Tibial nerve (tissue), 3 donors: ENCODE measurements at regions not wholly inside any gene's neighbourhood (a gene's known extent, or its start where the extent isn't known, plus 50 kb on each side); places are given as distances from the start of the nearest gene placed in this dataset.

Experiments
- POLR2A ChIP-seq, 2 donors: fragments of 450-650 bp; IDR thresholded peaks; one replicate each; pipeline ENCODE4 v1.6.1; 2017; ENCODE audit warnings: antibody characterized with exemption in 2 of 2, mild to moderate bottlenecking in 2 of 2, moderate library complexity in 2 of 2
- TF ChIP-seq, protein P1 (sequence below), 5 experiments: fragments of 200-600 bp in 3 of 5; fragments of 450-650 bp in 2 of 5; sonication (generic) in 3 of 5; IDR thresholded peaks; one replicate each; pipeline ENCODE4 v1.5.1; 2016 to 2019; ENCODE audit warnings: antibody characterized with exemption in 5 of 5, mild to moderate bottlenecking in 3 of 5, moderate library complexity in 2 of 5

DNA sequence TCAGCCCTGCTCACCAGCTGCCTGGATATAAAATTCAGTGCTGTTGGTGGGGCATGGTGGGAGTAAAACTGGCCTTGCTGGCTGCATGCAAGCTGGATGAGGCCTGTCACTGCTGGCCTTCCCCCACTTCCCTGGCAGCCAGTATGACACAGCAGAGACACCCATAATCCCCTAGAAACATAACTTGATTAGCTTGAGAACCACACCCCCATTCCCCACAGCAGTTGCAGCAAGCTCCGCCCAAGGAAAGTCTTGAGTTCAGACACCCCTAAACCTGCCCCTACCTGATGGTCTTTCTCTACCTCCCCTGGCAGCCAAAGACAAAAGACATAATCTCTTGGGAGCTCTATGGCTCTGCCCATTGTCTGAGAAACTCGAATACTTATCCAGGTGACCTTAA lies 405.1 kb upstream of the NECTIN3 start:
- TF ChIP-seq POLR2A (IDR thresholded peaks at IDR 0.05): no peak
- TF ChIP-seq, protein P1, sequence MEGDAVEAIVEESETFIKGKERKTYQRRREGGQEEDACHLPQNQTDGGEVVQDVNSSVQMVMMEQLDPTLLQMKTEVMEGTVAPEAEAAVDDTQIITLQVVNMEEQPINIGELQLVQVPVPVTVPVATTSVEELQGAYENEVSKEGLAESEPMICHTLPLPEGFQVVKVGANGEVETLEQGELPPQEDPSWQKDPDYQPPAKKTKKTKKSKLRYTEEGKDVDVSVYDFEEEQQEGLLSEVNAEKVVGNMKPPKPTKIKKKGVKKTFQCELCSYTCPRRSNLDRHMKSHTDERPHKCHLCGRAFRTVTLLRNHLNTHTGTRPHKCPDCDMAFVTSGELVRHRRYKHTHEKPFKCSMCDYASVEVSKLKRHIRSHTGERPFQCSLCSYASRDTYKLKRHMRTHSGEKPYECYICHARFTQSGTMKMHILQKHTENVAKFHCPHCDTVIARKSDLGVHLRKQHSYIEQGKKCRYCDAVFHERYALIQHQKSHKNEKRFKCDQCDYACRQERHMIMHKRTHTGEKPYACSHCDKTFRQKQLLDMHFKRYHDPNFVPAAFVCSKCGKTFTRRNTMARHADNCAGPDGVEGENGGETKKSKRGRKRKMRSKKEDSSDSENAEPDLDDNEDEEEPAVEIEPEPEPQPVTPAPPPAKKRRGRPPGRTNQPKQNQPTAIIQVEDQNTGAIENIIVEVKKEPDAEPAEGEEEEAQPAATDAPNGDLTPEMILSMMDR (IDR thresholded peaks at IDR 0.05): no peak
